Jurkat, Clone E6-1 (cell line): ENCODE measurements at regions not wholly inside any gene's neighbourhood (a gene's known extent, or its start where the extent isn't known, plus 50 kb on each side); places are given as distances from the start of the nearest gene placed in this dataset.
A peak's percentile ranks its signal among the peaks of the same experiment; 100 is the strongest.

Source experiments
- DNase-seq: peaks from one replicate; pipeline ENCODE4 v3.0.0-alpha.2; 2011; ENCODE audit warnings: low read depth, low spot score
- H3K4me3 ChIP-seq: 2 replicates; pipeline ENCODE4 v1.5.1; 2011; ENCODE audit warnings: mild to moderate bottlenecking, low read length, control low read depth, moderate library complexity

DNA sequence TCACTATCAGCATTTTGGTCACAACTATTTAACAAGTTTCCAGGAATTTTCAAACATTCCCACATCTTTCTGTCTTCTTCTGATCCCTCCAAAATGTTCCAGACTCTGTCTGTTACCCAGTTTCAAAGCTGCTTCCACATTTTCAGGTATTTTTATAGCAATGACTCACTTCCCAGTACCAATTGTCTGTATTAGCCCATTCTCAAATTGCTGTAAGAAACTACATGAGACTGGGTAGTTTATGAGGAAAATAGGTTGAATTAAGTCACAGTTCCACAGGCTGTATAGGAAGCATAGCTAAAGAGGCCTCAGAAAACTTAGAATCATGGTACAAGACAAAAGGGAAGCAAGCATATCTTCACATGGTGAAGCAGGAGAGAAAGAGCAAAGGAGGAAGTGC is 475.0 kb upstream of the PCDH7 start:
- DNase-seq: no peak
- no peak overlapping the region for H3K4me3 ChIP-seq

- peak; percentile 14 for DNase-seq
- no peak overlapping the region for H3K4me3 ChIP-seq
Observed at GRCh38 chr4:30256116-30256832, 463.9 kb upstream of the PCDH7 start.

GRCh38 chr4:30258949-30259348 is 461.2 kb upstream of the PCDH7 start:
- no peak overlapping the region for H3K4me3 ChIP-seq
- DNase-seq: no peak

DNA sequence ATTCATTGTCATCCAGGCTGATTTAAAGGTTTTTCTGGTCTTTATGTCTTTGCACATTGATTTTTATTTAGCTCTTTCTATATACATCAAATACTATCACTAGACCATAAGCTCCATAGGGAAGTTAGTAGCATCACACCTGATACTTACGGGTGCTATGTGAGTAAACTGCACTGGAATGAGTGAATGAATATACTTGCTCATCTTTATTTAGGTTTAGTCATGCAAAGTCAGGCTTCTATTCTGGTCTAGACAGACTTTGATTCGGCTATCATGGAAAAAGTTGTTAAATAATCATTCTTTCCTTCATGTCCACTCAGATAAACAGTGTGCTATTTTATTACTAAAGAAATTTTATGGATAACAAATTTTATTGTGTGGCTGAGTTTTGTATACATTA is 457.8 kb upstream of the PCDH7 start:
- no peak overlapping the region for H3K4me3 ChIP-seq
- no peak for DNase-seq

DNA sequence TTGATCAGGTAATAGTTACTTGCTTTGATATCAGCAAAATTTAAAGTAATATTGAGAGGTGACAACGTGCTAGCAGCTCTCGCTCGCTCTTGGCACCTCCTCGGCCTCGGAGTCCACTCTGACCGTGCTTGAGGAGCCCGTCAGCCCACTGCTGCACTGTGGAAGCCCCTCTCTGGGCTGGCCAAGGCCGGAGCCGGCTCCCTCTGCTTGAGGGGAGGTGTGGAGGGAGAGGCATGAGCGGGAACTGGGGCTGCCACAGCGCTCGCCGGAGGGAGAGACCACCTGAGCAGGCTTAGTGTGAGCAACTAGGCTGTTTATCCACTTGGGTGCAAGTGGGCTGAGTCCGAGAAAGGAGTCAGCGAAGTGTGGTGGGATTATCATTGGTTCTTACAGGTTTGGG is 455.7 kb upstream of the PCDH7 start:
- H3K4me3 ChIP-seq: no peak overlapping the region
- DNase-seq: no peak

GRCh38 chr4:30265716-30266115 is 454.5 kb upstream of the PCDH7 start:
- H3K4me3 ChIP-seq: no peak overlapping the region
- no peak for DNase-seq

- no peak overlapping the region for H3K4me3 ChIP-seq
- DNase-seq: no peak
Observed at GRCh38 chr4:30268370-30268769, 451.8 kb upstream of the PCDH7 start.

DNA sequence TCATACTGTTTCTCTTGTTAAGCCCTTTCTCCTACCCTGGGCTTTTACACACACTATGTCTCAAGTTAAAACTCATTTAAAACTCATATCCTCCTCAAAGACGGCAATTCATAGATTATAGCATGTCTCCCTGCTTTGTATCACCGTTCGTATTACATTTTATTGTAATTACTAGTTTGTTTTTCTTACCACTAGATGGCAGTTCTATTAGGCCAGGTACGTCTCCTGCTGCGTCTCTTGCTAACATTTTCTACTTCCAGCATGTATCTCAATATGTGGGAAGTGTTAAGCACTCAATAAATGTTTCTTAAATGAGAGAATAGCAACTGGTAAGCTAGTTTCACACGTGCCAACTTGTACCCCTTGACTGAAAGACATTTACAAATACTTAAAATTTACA is 450.3 kb upstream of the PCDH7 start:
- DNase-seq: peak; percentile 10
- no peak overlapping the region for H3K4me3 ChIP-seq

DNA sequence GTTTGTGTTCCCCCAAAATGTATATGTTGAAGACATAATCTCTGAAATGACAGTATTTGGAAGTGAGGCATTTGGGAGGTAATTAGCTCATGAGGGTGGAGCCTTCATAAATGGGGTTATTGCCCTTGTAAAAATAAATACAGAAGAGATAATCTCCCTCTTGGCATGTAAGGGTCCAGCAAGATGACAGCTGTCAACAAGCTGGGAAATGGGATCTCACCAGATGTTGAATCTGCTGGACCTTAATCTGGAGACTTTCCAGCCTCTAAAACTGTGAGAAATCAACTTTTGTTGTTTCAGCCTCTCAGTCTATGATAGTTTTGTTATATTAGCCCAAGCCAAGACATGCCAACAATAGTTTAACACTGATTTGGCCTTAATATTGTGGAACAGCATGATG is 438.2 kb upstream of the PCDH7 start:
- no peak overlapping the region for H3K4me3 ChIP-seq
- DNase-seq: no peak

- no peak overlapping the region for H3K4me3 ChIP-seq
- DNase-seq: no peak
Observed at GRCh38 chr4:30283336-30283735, 436.8 kb upstream of the PCDH7 start.

GRCh38 chr4:30294295-30294694 is 425.9 kb upstream of the PCDH7 start:
- H3K4me3 ChIP-seq: no peak overlapping the region
- DNase-seq: no peak

DNA sequence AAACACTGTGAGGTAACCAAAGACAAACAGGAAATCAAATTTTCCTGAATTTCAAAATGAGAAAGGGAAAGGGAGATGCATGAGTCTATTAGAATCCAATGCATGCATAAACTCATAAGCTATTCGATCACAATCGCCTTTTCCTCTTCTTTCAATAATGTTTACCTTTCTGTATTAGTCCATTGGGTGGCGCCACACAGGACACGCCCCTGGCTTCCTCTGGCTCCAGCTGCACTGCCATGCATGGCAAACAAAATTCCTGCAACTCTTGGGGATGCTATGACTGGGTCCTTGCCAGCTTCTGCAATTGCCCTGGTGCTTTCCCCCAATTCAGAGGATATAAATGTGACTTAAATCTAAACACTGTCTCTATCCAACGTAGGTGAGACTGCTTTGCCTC is 424.5 kb upstream of the PCDH7 start:
- DNase-seq: no peak

GRCh38 chr4:30314001-30314400 is 406.2 kb upstream of the PCDH7 start:
- H3K4me3 ChIP-seq: no peak overlapping the region
- DNase-seq: no peak

More for the DNA sequence above, 424.5 kb upstream of the PCDH7 start:
- no peak overlapping the region for H3K4me3 ChIP-seq

DNA sequence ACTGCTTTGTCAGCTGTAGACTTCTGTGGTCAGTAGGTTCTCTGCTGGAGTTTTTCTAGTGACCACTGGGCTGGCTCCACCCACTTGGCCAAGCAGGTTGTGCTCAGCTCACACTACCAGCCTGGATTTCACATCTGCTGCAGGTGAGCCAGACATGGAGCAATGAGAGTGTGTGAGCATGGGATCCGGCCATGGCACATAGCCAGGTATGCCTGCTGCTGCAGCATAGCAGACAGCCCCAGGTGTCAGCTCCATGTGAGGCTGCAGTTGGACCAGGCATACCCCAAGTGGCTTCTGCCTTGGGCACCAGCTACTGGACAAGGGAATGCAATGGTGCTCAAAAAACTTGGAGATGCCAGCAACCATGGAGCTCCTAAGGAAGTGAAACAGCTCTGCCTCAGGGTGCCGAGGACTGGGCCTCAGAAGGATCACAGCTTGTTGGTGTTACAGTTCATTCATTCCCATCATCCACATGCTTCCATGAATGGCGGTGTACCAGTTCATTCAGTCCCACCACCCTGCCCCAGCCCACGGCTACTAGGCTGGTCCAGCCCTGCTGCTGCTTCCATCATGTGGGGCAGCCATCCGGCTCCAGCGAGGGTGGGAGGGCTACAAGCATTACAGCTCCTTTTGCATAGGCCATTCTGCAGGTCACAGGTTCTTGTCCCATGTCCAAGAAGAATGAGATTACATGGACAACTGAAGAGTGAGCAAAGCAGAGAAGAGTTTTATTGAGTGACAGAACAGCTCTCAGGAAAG is 389.1 kb upstream of the PCDH7 start:
- DNase-seq: no peak
- H3K4me3 ChIP-seq: no peak overlapping the region

DNA sequence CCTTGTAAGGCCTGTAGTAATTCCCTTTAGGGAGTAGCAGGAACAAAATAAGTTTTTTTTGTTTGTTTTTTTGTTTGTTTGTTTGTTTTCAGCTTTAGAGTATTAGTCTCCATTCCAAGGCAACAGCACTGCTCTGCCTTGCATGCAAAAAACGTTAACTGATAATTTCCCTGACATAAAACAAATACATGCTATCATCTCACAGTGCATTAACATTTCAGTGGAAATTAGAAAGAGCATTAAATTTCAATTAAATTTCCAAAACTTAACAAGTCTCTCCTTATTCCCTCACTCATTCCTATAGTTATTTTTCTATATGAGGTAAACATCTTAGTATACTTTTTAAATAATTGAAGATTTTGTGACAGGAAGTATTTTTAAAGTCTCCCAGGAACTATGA is 378.4 kb upstream of the PCDH7 start:
- no peak overlapping the region for H3K4me3 ChIP-seq
- DNase-seq: no peak

DNA sequence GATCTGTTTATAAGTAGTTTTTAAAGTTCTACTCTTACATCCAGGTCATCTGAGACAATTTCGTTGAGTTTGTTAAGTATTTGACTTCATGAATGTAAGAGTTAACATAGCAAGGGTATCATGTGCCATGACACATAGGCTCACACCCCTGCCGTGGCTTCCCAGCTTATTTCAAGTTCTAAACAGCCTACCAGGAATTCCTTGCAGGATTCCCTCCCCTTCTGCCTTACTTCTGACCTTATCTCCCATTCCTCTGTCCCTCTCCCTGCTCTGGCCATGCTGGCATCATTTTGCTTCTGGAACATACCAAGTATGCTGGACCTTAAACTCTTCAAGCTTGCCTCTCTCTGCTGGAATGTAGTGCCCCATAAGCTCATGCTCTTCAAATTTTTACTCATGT is 369.9 kb upstream of the PCDH7 start:
- no peak overlapping the region for H3K4me3 ChIP-seq
- DNase-seq: no peak

GRCh38 chr4:30354605-30355004 is 365.6 kb upstream of the PCDH7 start:
- DNase-seq: no peak
- no peak overlapping the region for H3K4me3 ChIP-seq

DNA sequence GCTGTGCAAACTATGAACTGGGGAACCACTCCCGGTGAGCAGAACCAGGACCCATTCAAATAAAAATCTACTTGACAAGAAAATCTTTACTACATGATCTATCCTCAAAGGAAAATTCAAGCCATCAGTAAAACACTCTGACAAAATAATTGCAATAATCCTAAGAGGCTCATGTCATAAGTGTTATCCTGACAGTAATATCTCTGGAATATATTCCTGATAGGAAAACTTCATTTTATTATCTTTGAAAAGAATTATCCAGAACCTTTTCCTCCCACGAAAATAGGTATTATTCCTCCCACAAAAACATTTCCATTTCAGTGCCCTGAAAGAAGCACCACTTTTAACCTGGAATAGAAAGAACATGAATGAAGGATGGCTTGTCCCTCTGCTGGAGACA is 357.7 kb upstream of the PCDH7 start:
- DNase-seq: no peak
- no peak overlapping the region for H3K4me3 ChIP-seq

DNA sequence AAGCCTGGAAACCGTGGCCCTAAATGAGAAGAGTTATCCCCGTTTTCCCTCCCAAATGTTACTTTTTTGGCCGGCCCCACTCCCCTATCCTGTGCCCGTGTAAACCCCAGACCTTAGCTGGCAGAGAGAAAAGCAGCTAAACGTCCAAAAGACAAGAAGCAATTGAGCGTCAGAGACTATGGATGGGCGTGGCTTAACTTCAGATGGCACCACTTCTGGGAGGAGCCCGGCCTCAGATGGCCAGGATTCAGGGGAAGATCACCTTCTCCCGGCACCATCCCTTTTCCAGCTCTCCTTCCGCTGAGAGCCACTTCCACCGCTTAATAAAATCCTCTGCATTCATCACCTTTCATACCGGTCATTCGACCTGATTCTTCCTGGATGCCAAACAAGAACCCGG is 350.1 kb upstream of the PCDH7 start:
- DNase-seq: no peak
- no peak overlapping the region for H3K4me3 ChIP-seq

- peak; percentile 69 for DNase-seq
- H3K4me3 ChIP-seq: no peak overlapping the region
Observed at GRCh38 chr4:30380404-30380998, 339.7 kb upstream of the PCDH7 start.

GRCh38 chr4:30385650-30386049 is 334.5 kb upstream of the PCDH7 start:
- H3K4me3 ChIP-seq: no peak overlapping the region
- DNase-seq: no peak
